ENCODE measurements at regions not wholly inside any gene's neighbourhood (a gene's known extent, or its start where the extent isn't known, plus 50 kb on each side); places are given as distances from the start of the nearest gene placed in this dataset.

DNA sequence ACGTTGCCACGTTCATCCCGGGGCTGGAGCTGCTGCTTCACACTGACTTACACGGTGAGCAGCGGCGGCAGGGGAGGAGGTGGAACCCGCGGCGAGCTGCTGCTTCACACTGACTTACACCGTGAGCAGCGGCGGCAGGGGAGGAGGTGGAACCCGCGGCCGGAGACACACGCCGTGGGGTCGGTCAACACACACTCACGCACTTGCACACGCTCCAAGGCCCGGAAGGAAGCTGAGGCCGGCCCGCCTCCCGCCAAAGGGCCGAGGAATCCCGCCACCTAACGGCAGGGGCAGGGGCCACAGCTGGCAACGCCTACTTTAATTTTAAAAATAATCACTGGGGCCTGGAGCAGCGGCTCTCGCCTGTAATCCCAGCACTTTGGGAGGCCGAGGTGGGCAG, 94.4 kb upstream of the FOXC1 start:
- TF ChIP-seq POLR2A (IDR thresholded peaks at IDR 0.05), result no peak
- TF ChIP-seq, protein P1, sequence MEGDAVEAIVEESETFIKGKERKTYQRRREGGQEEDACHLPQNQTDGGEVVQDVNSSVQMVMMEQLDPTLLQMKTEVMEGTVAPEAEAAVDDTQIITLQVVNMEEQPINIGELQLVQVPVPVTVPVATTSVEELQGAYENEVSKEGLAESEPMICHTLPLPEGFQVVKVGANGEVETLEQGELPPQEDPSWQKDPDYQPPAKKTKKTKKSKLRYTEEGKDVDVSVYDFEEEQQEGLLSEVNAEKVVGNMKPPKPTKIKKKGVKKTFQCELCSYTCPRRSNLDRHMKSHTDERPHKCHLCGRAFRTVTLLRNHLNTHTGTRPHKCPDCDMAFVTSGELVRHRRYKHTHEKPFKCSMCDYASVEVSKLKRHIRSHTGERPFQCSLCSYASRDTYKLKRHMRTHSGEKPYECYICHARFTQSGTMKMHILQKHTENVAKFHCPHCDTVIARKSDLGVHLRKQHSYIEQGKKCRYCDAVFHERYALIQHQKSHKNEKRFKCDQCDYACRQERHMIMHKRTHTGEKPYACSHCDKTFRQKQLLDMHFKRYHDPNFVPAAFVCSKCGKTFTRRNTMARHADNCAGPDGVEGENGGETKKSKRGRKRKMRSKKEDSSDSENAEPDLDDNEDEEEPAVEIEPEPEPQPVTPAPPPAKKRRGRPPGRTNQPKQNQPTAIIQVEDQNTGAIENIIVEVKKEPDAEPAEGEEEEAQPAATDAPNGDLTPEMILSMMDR (IDR thresholded peaks at IDR 0.05), result no peak
